GM12801 (cell line): ENCODE measurements at regions not wholly inside any gene's neighbourhood (a gene's known extent, or its start where the extent isn't known, plus 50 kb on each side); places are given as distances from the start of the nearest gene placed in this dataset.

Experiments used
- CTCF ChIP-seq: IDR thresholded peaks from one replicate; pipeline ENCODE4 v1.5.1; 2011; ENCODE audit warnings: control low read depth; ENCODE audit not compliant: insufficient read length; ENCODE audit errors: extremely low read depth

GRCh38 chr5:36815871-36816270 is 60.7 kb upstream of the NIPBL start:
- TF ChIP-seq CTCF = no peak

- TF ChIP-seq CTCF = no peak
Observed at GRCh38 chr5:36820900-36821299, 55.7 kb upstream of the NIPBL start.

- TF ChIP-seq CTCF = no peak
Observed at GRCh38 chr5:36826694-36827093, 49.9 kb upstream of the NIPBL start.
